HepG2 (cell line): ENCODE measurements at regions not wholly inside any gene's neighbourhood (a gene's known extent, or its start where the extent isn't known, plus 50 kb on each side); places are given as distances from the start of the nearest gene placed in this dataset.

Source experiments
- AHR ChIP-seq: IDR thresholded peaks from 2 replicates; pipeline ENCODE4 v1.6.1; 2018; ENCODE audit warnings: missing genetic modification reagents, missing compliant biosample characterization
- BCL3 ChIP-seq: sonication (generic); formaldehyde crosslinking; IDR thresholded peaks from 2 replicates; pipeline ENCODE4 v1.5.1; 2020; ENCODE audit warnings: mild to moderate bottlenecking, missing genetic modification reagents, moderate library complexity
- FLYWCH1 ChIP-seq: sonication (generic); formaldehyde crosslinking; IDR thresholded peaks from 2 replicates; pipeline ENCODE4 v1.8.1; 2023; ENCODE audit warnings: mild to moderate bottlenecking, missing genetic modification reagents
- KDM4B ChIP-seq: sonication (generic); formaldehyde crosslinking; IDR thresholded peaks from 2 replicates; pipeline ENCODE4 v1.4.0; 2020; ENCODE audit warnings: missing genetic modification reagents
- NAIF1 ChIP-seq: sonication (generic); formaldehyde crosslinking; IDR thresholded peaks from 2 replicates; pipeline ENCODE4 v1.5.0; 2020; ENCODE audit warnings: mild to moderate bottlenecking, missing genetic modification reagents, borderline replicate concordance
- THYN1 ChIP-seq: sonication (generic); formaldehyde crosslinking; IDR thresholded peaks from 2 replicates; pipeline ENCODE4 v1.8.1; 2023; ENCODE audit warnings: low read depth, mild to moderate bottlenecking, moderate library complexity, missing genetic modification reagents, borderline replicate concordance
- ZBTB26 ChIP-seq: IDR thresholded peaks from 2 replicates; pipeline ENCODE4 v1.6.1; 2016; ENCODE audit warnings: missing compliant biosample characterization, missing genetic modification reagents, borderline replicate concordance
- ZNF18 ChIP-seq: sonication (generic); formaldehyde crosslinking; IDR thresholded peaks from 2 replicates; pipeline ENCODE4 v1.8.0; 2022; ENCODE audit warnings: mild to moderate bottlenecking, missing genetic modification reagents; ENCODE audit not compliant: insufficient replicate concordance
- ZNF224 ChIP-seq: sonication (generic); formaldehyde crosslinking; IDR thresholded peaks from 2 replicates; pipeline ENCODE4 v1.5.0; 2020; ENCODE audit warnings: mild to moderate bottlenecking, missing genetic modification reagents
- ZNF569 ChIP-seq: sonication (generic); formaldehyde crosslinking; IDR thresholded peaks from 2 replicates; pipeline ENCODE4 v1.5.0; 2020; ENCODE audit warnings: mild to moderate bottlenecking, missing genetic modification reagents, moderate library complexity, borderline replicate concordance
- TF ChIP-seq, protein P1 (sequence below): sonication (generic); formaldehyde crosslinking; IDR thresholded peaks from 2 replicates; pipeline ENCODE4 v1.8.1; 2023; ENCODE audit warnings: missing genetic modification reagents, inconsistent platforms, borderline replicate concordance
- TF ChIP-seq, protein P2 (sequence below): sonication (generic); formaldehyde crosslinking; IDR thresholded peaks from 2 replicates; pipeline ENCODE4 v1.4.0; 2020; ENCODE audit warnings: mild to moderate bottlenecking, missing genetic modification reagents
- TF ChIP-seq, protein P3 (sequence below): sonication (generic); formaldehyde crosslinking; IDR thresholded peaks from 2 replicates; pipeline ENCODE4 v1.8.1; 2022; ENCODE audit warnings: mild to moderate bottlenecking, missing genetic modification reagents

DNA sequence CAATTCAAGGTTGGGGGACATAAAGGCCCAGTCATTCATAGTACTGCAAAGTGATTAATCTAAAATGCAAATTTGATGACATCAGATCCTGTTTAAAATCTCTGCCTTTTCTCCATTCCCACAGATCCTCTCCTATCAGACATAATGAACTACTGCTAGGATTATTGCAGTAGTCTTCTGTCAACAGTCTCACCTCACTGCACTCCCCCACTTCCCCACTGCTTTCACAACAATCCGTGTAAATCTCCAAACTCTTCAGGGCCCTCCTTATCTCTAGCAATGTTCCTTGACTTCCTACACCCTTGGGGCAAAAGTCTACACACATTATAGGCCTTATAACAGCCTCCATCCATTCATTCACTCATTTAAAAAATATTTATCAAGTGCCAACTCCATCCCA is 112.4 kb downstream of the KBTBD2 start:
- TF ChIP-seq THYN1 (CRISPR knock-in tag): no peak
- TF ChIP-seq FLYWCH1 (CRISPR knock-in tag): no peak
- TF ChIP-seq, protein P1, sequence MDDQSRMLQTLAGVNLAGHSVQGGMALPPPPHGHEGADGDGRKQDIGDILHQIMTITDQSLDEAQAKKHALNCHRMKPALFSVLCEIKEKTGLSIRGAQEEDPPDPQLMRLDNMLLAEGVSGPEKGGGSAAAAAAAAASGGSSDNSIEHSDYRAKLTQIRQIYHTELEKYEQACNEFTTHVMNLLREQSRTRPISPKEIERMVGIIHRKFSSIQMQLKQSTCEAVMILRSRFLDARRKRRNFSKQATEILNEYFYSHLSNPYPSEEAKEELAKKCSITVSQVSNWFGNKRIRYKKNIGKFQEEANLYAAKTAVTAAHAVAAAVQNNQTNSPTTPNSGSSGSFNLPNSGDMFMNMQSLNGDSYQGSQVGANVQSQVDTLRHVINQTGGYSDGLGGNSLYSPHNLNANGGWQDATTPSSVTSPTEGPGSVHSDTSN (CRISPR knock-in tag): no peak
- TF ChIP-seq, protein P2, sequence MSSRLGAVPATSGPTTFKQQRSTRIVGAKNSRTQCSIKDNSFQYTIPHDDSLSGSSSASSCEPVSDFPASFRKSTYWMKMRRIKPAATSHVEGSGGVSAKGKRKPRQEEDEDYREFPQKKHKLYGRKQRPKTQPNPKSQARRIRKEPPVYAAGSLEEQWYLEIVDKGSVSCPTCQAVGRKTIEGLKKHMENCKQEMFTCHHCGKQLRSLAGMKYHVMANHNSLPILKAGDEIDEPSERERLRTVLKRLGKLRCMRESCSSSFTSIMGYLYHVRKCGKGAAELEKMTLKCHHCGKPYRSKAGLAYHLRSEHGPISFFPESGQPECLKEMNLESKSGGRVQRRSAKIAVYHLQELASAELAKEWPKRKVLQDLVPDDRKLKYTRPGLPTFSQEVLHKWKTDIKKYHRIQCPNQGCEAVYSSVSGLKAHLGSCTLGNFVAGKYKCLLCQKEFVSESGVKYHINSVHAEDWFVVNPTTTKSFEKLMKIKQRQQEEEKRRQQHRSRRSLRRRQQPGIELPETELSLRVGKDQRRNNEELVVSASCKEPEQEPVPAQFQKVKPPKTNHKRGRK (CRISPR knock-in tag): no peak
- TF ChIP-seq, protein P3, sequence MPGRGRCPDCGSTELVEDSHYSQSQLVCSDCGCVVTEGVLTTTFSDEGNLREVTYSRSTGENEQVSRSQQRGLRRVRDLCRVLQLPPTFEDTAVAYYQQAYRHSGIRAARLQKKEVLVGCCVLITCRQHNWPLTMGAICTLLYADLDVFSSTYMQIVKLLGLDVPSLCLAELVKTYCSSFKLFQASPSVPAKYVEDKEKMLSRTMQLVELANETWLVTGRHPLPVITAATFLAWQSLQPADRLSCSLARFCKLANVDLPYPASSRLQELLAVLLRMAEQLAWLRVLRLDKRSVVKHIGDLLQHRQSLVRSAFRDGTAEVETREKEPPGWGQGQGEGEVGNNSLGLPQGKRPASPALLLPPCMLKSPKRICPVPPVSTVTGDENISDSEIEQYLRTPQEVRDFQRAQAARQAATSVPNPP (CRISPR knock-in tag): no peak
- TF ChIP-seq ZNF224 (CRISPR knock-in tag): no peak
- no peak for TF ChIP-seq ZNF18
- TF ChIP-seq BCL3: no peak
- TF ChIP-seq ZBTB26 (CRISPR knock-in tag): no peak
- TF ChIP-seq ZNF569 (CRISPR knock-in tag): no peak
- no peak for TF ChIP-seq KDM4B (CRISPR knock-in tag)
- TF ChIP-seq NAIF1 (CRISPR knock-in tag): no peak
- TF ChIP-seq AHR (CRISPR knock-in tag): no peak
